COLO668 (cell line): ENCODE measurements at regions not wholly inside any gene's neighbourhood (a gene's known extent, or its start where the extent isn't known, plus 50 kb on each side); places are given as distances from the start of the nearest gene placed in this dataset.

Experiments used
- DNase-seq: peaks from one replicate; lab custom pipeline; 2025; ENCODE audit not compliant: unreplicated experiment; lab: John Stamatoyannopoulos, UW

- DNase-seq, result no peak
Observed at GRCh38 chr11:134712228-134713145, 300.4 kb upstream of the B3GAT1 start.

- no peak for DNase-seq
Observed at GRCh38 chr11:134711588-134711987, 299.5 kb upstream of the B3GAT1 start.

GRCh38 chr11:134710861-134711407, 298.9 kb upstream of the B3GAT1 start:
- no peak for DNase-seq

GRCh38 chr11:134705858-134706257, 293.8 kb upstream of the B3GAT1 start:
- DNase-seq, result no peak

- DNase-seq, result no peak
Observed at GRCh38 chr11:134702827-134703226, 290.8 kb upstream of the B3GAT1 start.

- no peak for DNase-seq
Observed at GRCh38 chr11:134701564-134702165, 289.6 kb upstream of the B3GAT1 start.

- no peak for DNase-seq
Observed at GRCh38 chr11:134700101-134700640, 288.1 kb upstream of the B3GAT1 start.

- no peak for DNase-seq
Observed at GRCh38 chr11:134696455-134696854, 284.4 kb upstream of the B3GAT1 start.

- DNase-seq, result no peak
Observed at GRCh38 chr11:134691985-134692384, 279.9 kb upstream of the B3GAT1 start.

- DNase-seq, result no peak
Observed at GRCh38 chr11:134691295-134691873, 279.3 kb upstream of the B3GAT1 start.

GRCh38 chr11:134689886-134690285, 277.8 kb upstream of the B3GAT1 start:
- no peak for DNase-seq

GRCh38 chr11:134687548-134687947, 275.5 kb upstream of the B3GAT1 start:
- no peak for DNase-seq

GRCh38 chr11:134686460-134687061, 274.5 kb upstream of the B3GAT1 start:
- no peak for DNase-seq

GRCh38 chr11:134685793-134686380, 273.8 kb upstream of the B3GAT1 start:
- no peak for DNase-seq

- no peak for DNase-seq
Observed at GRCh38 chr11:134684576-134684975, 272.5 kb upstream of the B3GAT1 start.

- DNase-seq, result no peak
Observed at GRCh38 chr11:134683860-134684259, 271.8 kb upstream of the B3GAT1 start.

GRCh38 chr11:134682577-134682976, 270.5 kb upstream of the B3GAT1 start:
- DNase-seq, result no peak

- DNase-seq, result no peak
Observed at GRCh38 chr11:134679592-134679991, 267.6 kb upstream of the B3GAT1 start.

GRCh38 chr11:134678744-134679143, 266.7 kb upstream of the B3GAT1 start:
- no peak for DNase-seq

GRCh38 chr11:134677891-134678551, 266.0 kb upstream of the B3GAT1 start:
- DNase-seq, result no peak
